ENCODE measurements at regions not wholly inside any gene's neighbourhood (a gene's known extent, or its start where the extent isn't known, plus 50 kb on each side); places are given as distances from the start of the nearest gene placed in this dataset.

- DNase-seq (ENCODE audit: low read depth in 1 of 2, low spot score in 1 of 2), result peak in 1 of 2 experiments; percentile 91
- no peak overlapping the region for H3K27ac ChIP-seq (replicated peaks)
- TF ChIP-seq CTCF (IDR thresholded peaks at IDR 0.05; ENCODE audit: insufficient read depth, low read length) (no peak), REST (IDR thresholded peaks at IDR 0.05; ENCODE audit: insufficient replicate concordance, low read depth) (no peak), GABPA (IDR thresholded peaks at IDR 0.05; ENCODE audit: low read depth) (no peak), POLR2AphosphoS5 (IDR thresholded peaks at IDR 0.05; ENCODE audit: low read depth) (peak; percentile 27; the same call in 1 of the 2 replicates), SPI1 (IDR thresholded peaks at IDR 0.05; ENCODE audit: borderline replicate concordance, low read depth) (peak; percentile 26; the same call in 1 of the 2 replicates)
- no peak overlapping the region for H3K4me3 ChIP-seq (replicated peaks; ENCODE audit: insufficient read depth, low read length)
- H3K27me3 ChIP-seq (ENCODE audit: insufficient read depth, poor library complexity, severe bottlenecking), result no peaks in the 10 kb centered on the region
These were observed 483.9 kb downstream of the SH2D4B start for GRCh38 chr10:81021428-81022129.

- H3K4me3 ChIP-seq (replicated peaks; ENCODE audit: insufficient read depth, low read length), result no peak overlapping the region
- H3K27me3 ChIP-seq (ENCODE audit: insufficient read depth, poor library complexity, severe bottlenecking), result no peaks in the 10 kb centered on the region
- TF ChIP-seq GABPA (IDR thresholded peaks at IDR 0.05; ENCODE audit: low read depth) (no peak), CTCF (IDR thresholded peaks at IDR 0.05; ENCODE audit: insufficient read depth, low read length) (no peak), POLR2AphosphoS5 (IDR thresholded peaks at IDR 0.05; ENCODE audit: low read depth) (no peak), SPI1 (IDR thresholded peaks at IDR 0.05; ENCODE audit: borderline replicate concordance, low read depth) (no peak), REST (IDR thresholded peaks at IDR 0.05; ENCODE audit: insufficient replicate concordance, low read depth) (no peak)
- DNase-seq (ENCODE audit: low read depth in 1 of 2, low spot score in 1 of 2), result no peak
- H3K27ac ChIP-seq (replicated peaks), result no peak overlapping the region
These were observed 488.9 kb downstream of the SH2D4B start for GRCh38 chr10:81026591-81026990.

DNA sequence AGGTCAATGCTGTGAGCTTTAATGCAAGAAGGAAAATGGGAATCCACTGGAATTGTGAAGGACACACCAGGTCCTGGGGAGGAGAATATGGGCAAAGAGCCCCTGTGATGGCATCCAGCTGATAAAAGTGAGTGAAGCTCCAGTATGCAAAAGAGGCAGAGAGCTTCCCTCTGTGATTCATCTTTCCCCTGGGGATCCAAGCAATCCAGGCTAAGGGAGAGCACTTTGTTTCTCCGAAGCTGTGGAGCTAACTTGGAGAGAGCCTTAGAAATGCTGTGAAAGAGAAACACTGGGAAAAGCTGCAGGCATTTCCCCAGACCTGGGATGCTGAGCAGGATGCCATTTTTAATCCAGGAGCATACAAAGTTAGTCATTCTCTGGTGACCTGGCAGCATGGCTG is 489.5 kb downstream of the SH2D4B start:
- no peak overlapping the region for H3K27ac ChIP-seq (replicated peaks)
- no peaks in the 10 kb centered on the region for H3K27me3 ChIP-seq (ENCODE audit: insufficient read depth, poor library complexity, severe bottlenecking)
- no peak for DNase-seq (ENCODE audit: low read depth in 1 of 2, low spot score in 1 of 2)
- TF ChIP-seq GABPA (IDR thresholded peaks at IDR 0.05; ENCODE audit: low read depth) (no peak), SPI1 (IDR thresholded peaks at IDR 0.05; ENCODE audit: borderline replicate concordance, low read depth) (no peak)
- no peak overlapping the region for H3K4me3 ChIP-seq (replicated peaks; ENCODE audit: insufficient read depth, low read length)

DNA sequence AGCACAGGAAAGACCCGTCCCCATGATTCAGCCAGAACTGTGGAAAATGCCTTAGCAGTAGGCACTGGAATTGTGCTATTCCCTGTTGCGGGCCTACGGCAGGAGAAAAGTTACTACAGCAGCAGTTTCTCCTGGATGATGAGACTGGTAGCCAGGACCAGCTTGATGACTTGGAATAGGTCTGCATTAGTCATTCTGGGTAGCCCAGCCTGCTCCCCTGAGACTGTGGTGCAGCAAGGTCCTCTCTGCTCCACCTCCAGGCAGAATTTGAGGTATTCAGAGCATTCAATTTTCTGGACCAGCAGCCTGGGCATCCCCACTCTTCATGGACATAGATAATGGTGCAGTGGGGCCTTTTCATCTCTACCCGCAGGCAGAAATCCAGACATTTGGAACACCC is 490.0 kb downstream of the SH2D4B start:
- DNase-seq (ENCODE audit: low read depth in 1 of 2, low spot score in 1 of 2), result no peak
- Histone ChIP-seq H3K27ac (replicated peaks) (no peak overlapping the region), H3K4me3 (replicated peaks; ENCODE audit: insufficient read depth, low read length) (no peak overlapping the region), H3K27me3 (ENCODE audit: insufficient read depth, poor library complexity, severe bottlenecking) (no peaks in the 10 kb centered on the region)
- TF ChIP-seq SPI1 (IDR thresholded peaks at IDR 0.05; ENCODE audit: borderline replicate concordance, low read depth) (no peak), CTCF (IDR thresholded peaks at IDR 0.05; ENCODE audit: insufficient read depth, low read length) (no peak), POLR2AphosphoS5 (IDR thresholded peaks at IDR 0.05; ENCODE audit: low read depth) (no peak), GABPA (IDR thresholded peaks at IDR 0.05; ENCODE audit: low read depth) (no peak), REST (IDR thresholded peaks at IDR 0.05; ENCODE audit: insufficient replicate concordance, low read depth) (no peak)

All from HL-60 (cell line).